GM19372 (cell line): ENCODE measurements at regions not wholly inside any gene's neighbourhood (a gene's known extent, or its start where the extent isn't known, plus 50 kb on each side); places are given as distances from the start of the nearest gene placed in this dataset.

Experiments used
- ATAC-seq: cut with Tn5 transposase; IDR thresholded peaks from one replicate; pipeline ENCODE4 v1.9.1; 2021; ENCODE audit warnings: mild to moderate bottlenecking, low read depth, moderate library complexity; ENCODE audit not compliant: unreplicated experiment

DNA sequence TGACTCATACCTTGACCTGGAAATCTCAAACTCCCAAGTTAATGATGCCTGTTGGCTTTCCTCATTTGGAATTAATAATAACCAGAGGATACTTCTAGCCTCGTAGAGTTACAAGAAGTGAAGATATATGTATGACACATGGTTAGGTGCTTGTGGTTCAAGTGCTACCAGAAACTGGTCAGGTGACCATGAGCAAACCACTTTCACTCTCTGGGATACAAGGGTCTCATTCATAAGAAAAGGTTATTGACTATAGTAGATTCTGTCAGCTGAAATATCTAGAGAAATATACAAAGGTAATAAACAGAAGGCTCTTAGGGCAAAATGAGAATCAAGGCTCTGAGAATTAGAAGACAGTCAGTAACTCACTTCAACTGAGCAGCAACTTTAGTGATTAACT lies 233.3 kb downstream of the KCNA4 start:
- no peak for ATAC-seq

GRCh38 chr11:29782447-29782846 lies 234.4 kb downstream of the KCNA4 start:
- ATAC-seq = no peak

DNA sequence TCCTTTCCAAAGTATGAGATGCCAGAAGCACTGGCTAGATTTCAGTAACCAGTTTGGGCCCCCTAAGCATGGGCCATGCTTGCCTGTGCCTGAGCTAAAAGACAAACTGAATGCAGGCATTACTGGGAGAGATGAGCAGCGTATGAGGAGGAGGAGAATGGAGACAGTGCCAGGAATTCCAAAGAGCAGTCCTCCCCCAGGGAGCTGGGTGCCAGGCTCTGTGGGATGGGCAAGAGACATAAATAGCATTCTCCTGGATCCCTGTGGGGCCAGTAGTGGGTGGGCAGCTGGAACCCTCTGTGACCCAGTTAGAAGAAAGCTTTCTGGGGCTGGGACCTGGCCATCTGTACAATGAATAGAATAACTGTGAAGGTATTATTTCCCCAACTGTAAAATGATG lies 235.6 kb downstream of the KCNA4 start:
- ATAC-seq = no peak

- ATAC-seq = no peak
These were observed 236.1 kb downstream of the KCNA4 start for GRCh38 chr11:29780756-29781155.

- ATAC-seq = no peak
These were observed 243.1 kb downstream of the KCNA4 start for GRCh38 chr11:29773656-29774264.

GRCh38 chr11:29756871-29757270 lies 260.0 kb downstream of the KCNA4 start:
- no peak for ATAC-seq

GRCh38 chr11:29755474-29755873 lies 261.4 kb downstream of the KCNA4 start:
- ATAC-seq = no peak

DNA sequence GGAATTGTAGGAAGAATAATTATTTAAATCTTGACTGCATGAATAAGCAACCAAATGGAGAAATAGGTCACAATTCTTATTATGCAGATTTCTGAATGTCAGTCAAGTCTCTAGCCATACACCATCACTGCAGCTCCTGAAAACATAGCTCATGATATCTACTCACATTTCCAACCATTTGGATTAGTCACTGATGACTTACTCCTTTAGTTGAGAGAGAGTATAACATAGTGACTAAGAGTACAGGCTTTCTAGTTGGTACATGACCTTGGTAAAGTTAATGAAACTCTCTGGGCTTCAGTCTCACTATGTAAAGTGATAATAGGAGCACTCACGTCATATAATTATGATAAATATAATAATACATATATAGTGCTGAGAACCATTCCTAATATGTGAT lies 265.2 kb downstream of the KCNA4 start:
- no peak for ATAC-seq

DNA sequence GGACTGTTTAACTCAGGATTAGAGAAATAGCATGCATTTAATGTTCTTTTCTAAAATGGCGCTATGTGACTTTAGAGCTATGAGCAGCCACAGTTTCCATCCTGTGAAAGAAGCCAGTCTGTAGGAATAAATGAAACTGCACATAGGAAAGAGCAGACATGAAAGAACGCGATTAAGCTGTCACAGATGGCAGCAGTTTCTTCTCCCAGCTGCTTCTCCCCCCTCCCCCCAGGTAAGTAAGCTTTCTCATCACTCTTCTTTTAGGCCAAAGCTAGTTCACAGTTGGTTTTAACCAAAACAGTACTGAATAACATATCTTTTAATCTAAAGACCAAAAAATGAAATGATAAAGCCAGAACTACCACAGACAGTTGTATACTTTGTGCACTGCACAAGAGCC lies 266.4 kb downstream of the KCNA4 start:
- no peak for ATAC-seq

DNA sequence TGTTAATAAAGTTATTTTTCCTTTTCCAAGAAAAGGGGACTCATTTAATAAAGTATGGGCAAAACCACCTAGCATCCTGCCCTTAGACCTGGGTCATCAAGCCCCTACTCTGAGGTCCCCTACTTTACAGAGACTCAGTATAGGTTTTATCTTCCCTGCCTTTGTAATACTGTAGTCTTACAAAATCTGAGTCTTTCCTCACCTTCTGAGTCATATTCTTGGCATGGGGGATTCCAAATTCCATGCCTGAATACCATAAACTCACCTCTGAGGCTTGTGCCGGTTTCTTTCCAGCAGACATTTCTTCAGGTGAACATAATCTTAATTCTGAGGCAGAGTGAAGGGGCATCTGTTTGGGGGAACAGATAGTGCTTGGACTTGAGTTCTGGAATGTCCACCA lies 282.5 kb downstream of the KCNA4 start:
- ATAC-seq = no peak

DNA sequence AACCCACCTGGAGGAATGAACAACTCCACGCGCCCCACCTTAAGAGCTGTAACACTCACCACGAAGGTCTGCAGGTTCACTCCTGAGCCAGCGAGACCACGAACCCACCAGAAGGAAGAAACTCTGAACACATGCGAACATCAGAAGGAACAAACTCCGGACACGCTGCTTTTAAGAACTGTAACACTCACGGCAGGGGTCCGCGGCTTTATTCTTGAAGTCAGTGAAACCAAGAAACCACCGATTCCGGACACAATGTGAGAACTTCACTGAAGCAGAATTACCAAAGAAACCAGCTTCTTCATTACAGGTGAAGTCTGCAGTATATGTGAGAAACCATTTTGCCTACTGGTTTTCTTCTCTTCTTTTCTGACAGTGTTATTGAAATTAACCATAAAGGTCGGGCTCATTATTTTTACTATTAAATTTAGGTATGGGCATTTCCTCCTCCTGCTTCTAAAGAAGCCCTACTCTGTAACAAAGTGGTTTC lies 303.0 kb downstream of the KCNA4 start:
- no peak for ATAC-seq

GRCh38 chr11:29712616-29713015 lies 304.2 kb downstream of the KCNA4 start:
- no peak for ATAC-seq

DNA sequence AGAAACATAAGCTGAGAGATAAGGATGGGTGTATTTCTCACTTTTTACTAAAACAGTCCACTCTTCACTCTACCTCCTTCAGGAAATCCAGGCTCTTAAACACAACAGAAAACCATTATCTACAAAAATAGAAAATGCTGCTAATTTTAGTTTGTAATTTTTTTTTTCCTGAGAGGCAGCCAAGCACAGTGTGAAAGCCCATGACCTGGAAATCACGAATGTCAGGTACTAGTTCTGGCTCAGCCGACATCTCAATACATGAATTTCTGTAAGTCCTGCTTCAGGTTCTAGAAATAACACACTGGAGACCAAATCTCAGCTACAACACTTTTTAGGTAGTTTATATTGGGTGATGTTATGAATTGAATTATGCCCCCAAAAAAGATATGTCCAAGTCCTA lies 308.9 kb downstream of the KCNA4 start:
- ATAC-seq = no peak

- no peak for ATAC-seq
These were observed 331.5 kb downstream of the KCNA4 start for GRCh38 chr11:29685361-29685760.

DNA sequence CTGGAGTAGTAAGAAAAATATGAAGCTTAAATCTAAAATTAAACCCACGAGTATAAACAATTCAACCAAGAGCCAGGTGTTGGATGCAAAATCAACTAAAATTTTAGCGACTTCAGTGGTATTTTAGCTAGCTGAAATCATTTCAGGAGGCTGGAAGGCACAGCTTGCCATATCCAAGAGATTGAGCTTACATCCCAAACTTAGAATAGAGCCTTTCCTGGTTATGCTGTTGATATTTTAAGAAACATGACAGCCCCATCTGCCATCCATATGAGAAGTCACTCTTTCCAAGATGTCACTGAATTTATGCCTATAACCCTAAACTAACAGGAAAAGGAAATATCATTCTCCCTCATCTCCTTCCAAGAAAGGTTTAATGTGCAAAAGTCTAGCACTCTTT lies 334.0 kb downstream of the KCNA4 start:
- no peak for ATAC-seq

- ATAC-seq = no peak
These were observed 336.8 kb downstream of the KCNA4 start for GRCh38 chr11:29679996-29680395.

GRCh38 chr11:29676993-29677392 lies 339.8 kb downstream of the KCNA4 start:
- no peak for ATAC-seq

DNA sequence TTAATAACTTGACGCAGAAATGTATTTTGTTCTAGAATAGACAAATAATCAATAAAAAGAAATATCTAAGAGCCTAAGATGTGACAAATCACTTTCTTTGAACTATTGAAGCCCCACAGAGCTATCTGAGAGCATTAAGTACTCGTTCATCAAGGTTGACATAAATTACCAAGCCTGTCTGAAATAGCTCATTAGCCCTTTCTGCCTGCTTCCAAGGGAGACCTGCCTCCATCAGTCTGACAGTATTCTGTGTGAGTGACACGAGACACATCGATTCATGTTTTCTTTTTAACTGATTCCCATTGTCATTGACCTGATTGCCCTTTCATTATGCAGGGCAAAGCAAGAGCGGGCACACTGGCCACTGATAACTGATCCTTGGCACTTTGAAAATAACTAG lies 347.5 kb downstream of the KCNA4 start:
- no peak for ATAC-seq

- no peak for ATAC-seq
These were observed 359.1 kb downstream of the KCNA4 start for GRCh38 chr11:29657709-29658108.

- ATAC-seq = no peak
These were observed 360.2 kb downstream of the KCNA4 start for GRCh38 chr11:29656597-29656996.

DNA sequence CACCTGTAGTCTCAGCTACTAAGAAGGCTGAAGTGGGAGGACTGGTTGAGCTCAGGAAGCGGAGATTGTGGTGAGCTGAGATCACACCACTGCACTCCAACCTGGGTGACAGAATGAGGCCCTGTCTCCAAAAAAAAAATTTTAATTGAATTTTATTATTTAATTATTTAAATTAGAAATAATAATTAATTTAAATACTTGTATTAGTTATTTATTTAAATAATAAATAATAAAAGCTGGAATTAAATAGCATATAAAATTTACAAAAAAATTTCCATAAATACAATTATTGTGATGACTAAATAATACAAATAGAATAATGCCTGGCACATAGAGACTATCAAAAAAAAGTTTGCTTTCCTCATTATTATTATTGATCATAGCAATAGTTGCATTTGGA lies 371.5 kb downstream of the KCNA4 start:
- no peak for ATAC-seq

GRCh38 chr11:29641201-29641600 lies 375.6 kb downstream of the KCNA4 start:
- no peak for ATAC-seq

- no peak for ATAC-seq
These were observed 382.1 kb downstream of the KCNA4 start for GRCh38 chr11:29634744-29635143.
